Thymus (tissue), 11 donors: ENCODE measurements at regions not wholly inside any gene's neighbourhood (a gene's known extent, or its start where the extent isn't known, plus 50 kb on each side); places are given as distances from the start of the nearest gene placed in this dataset.
"Not testable (repeated sequence)": the region's sequence is repeated elsewhere in the genome, so short reads cannot be mapped to it uniquely, and the experiment has no call there.

Source experiments
- DNase-seq, 9 donors: peaks; one replicate each; pipeline ENCODE4 v3.0.0-alpha.2; 2013; ENCODE audit warnings: low spot score in 9 of 9, low read depth in 6 of 9, missing footprints in 1 of 9
- H3K27ac ChIP-seq, 2 donors: one replicate each; pipeline ENCODE4 v1.5.1; 2013; ENCODE audit warnings: control low read depth in 1 of 2, low read depth in 1 of 2, low read length in 1 of 2, mild to moderate bottlenecking in 1 of 2, moderate library complexity in 1 of 2
- H3K27me3 ChIP-seq, 2 donors: one replicate each; pipeline ENCODE4 v1.5.1; 2013; ENCODE audit warnings: low read length in 1 of 2; ENCODE audit not compliant: control insufficient read depth in 2 of 2, insufficient read depth in 1 of 2
- H3K36me3 ChIP-seq, 2 donors: one replicate each; pipeline ENCODE4 v1.5.1; 2013; ENCODE audit warnings: low read length in 1 of 2, mild to moderate bottlenecking in 1 of 2, moderate library complexity in 1 of 2; ENCODE audit not compliant: control insufficient read depth in 2 of 2, insufficient read depth in 2 of 2
- H3K4me1 ChIP-seq, 2 donors: one replicate each; pipeline ENCODE4 v1.5.1; 2013; ENCODE audit warnings: low read length in 2 of 2; ENCODE audit not compliant: control insufficient read depth in 2 of 2, insufficient read depth in 2 of 2
- H3K4me3 ChIP-seq, 2 donors: one replicate each; pipeline ENCODE4 v1.5.1; 2013; ENCODE audit warnings: low read length in 2 of 2, control low read depth in 1 of 2, mild to moderate bottlenecking in 1 of 2
- H3K9me3 ChIP-seq, 2 donors: one replicate each; pipeline ENCODE4 v1.5.1; 2013; ENCODE audit warnings: low read length in 1 of 2, mild to moderate bottlenecking in 1 of 2; ENCODE audit not compliant: control insufficient read depth in 2 of 2, insufficient read depth in 1 of 2
- WGBS: extraction: QIAGEN DNeasy Blood & Tissue Kit; methylation state at CpG from one replicate; pipeline ENCODE4 v1.1.7; 2013; 5-methylcytosine and 5-hydroxymethylcytosine counted together
- donor health status: healthy.

GRCh38 chr14:41214978-41215377, 391.7 kb upstream of the LRFN5 start:
- not testable (repeated sequence) for DNase-seq

GRCh38 chr14:41201696-41202095, 405.0 kb upstream of the LRFN5 start:
- WGBS: 62% methylated on average over 3 of the region's 3 CpGs
- H3K27ac ChIP-seq: no peak overlapping the region

More at GRCh38 chr14:41214978-41215377, 391.7 kb upstream of the LRFN5 start:
- not testable (repeated sequence) for H3K4me1 ChIP-seq, H3K4me3 ChIP-seq, H3K27ac ChIP-seq, H3K9me3 ChIP-seq, H3K27me3 ChIP-seq, H3K36me3 ChIP-seq
- WGBS: 98% methylated on average over 22 of the region's 22 CpGs

GRCh38 chr14:41187868-41188267, 418.8 kb upstream of the LRFN5 start:
- Histone ChIP-seq H3K36me3 (no peaks in the 10 kb centered on the region), H3K9me3 (peaks cover 0 to 7% of the 10 kb centered on the region in 2 donors), H3K27me3 (no peaks in the 10 kb centered on the region), H3K4me1 (no peaks in the 10 kb centered on the region), H3K27ac (no peak overlapping the region), H3K4me3 (no peak overlapping the region)
- WGBS: 90% methylated on average over 3 of the region's 3 CpGs
- DNase-seq: no peak

More at GRCh38 chr14:41201696-41202095, 405.0 kb upstream of the LRFN5 start:
- no peaks in the 10 kb centered on the region for H3K36me3 ChIP-seq
- no peaks in the 10 kb centered on the region for H3K4me1 ChIP-seq
- no peaks in the 10 kb centered on the region for H3K27me3 ChIP-seq
- no peak overlapping the region for H3K4me3 ChIP-seq
- DNase-seq: no peak
- H3K9me3 ChIP-seq: no peaks in the 10 kb centered on the region

GRCh38 chr14:41171045-41171444, 435.6 kb upstream of the LRFN5 start:
- H3K4me3 ChIP-seq: no peak overlapping the region
- no peaks in the 10 kb centered on the region for H3K4me1 ChIP-seq
- 78% methylated on average over 3 of the region's 3 CpGs for WGBS
- H3K27me3 ChIP-seq: no peaks in the 10 kb centered on the region
- H3K27ac ChIP-seq: no peak overlapping the region
- no peak for DNase-seq
- no peaks in the 10 kb centered on the region for H3K9me3 ChIP-seq
- no peaks in the 10 kb centered on the region for H3K36me3 ChIP-seq

GRCh38 chr14:41167040-41167439, 439.6 kb upstream of the LRFN5 start:
- DNase-seq: no peak
- Histone ChIP-seq H3K36me3 (no peaks in the 10 kb centered on the region), H3K9me3 (no peaks in the 10 kb centered on the region), H3K4me1 (no peaks in the 10 kb centered on the region), H3K27ac (no peak overlapping the region), H3K4me3 (no peak overlapping the region), H3K27me3 (no peaks in the 10 kb centered on the region)
- WGBS: 94% methylated on average over 4 of the region's 4 CpGs

- H3K27me3 ChIP-seq: no peaks in the 10 kb centered on the region
- no peak for DNase-seq
- WGBS: 96% methylated on average over 56 of the region's 56 CpGs
Observed at GRCh38 chr14:41154143-41154807, 452.4 kb upstream of the LRFN5 start.

GRCh38 chr14:41146391-41146790, 460.3 kb upstream of the LRFN5 start:
- H3K36me3 ChIP-seq: no peaks in the 10 kb centered on the region
- no peaks in the 10 kb centered on the region for H3K4me1 ChIP-seq
- DNase-seq: no peak
- H3K27me3 ChIP-seq: no peaks in the 10 kb centered on the region
- peaks cover 2 to 10% of the 10 kb centered on the region in 2 donors for H3K9me3 ChIP-seq
- H3K27ac ChIP-seq: no peak overlapping the region
- 96% methylated on average over 2 of the region's 2 CpGs for WGBS
- H3K4me3 ChIP-seq: no peak overlapping the region

More at GRCh38 chr14:41154143-41154807, 452.4 kb upstream of the LRFN5 start:
- peaks cover 0 to 4% of the 10 kb centered on the region in 2 donors for H3K9me3 ChIP-seq
- no peaks in the 10 kb centered on the region for H3K36me3 ChIP-seq
- H3K4me1 ChIP-seq: no peaks in the 10 kb centered on the region
- no peak overlapping the region for H3K27ac ChIP-seq
- H3K4me3 ChIP-seq: no peak overlapping the region

GRCh38 chr14:41144370-41144769, 462.3 kb upstream of the LRFN5 start:
- no peaks in the 10 kb centered on the region for H3K36me3 ChIP-seq
- H3K4me1 ChIP-seq: no peaks in the 10 kb centered on the region
- WGBS: 88% methylated on average over 10 of the region's 10 CpGs
- no peak overlapping the region for H3K4me3 ChIP-seq
- H3K27ac ChIP-seq: no peak overlapping the region
- no peaks in the 10 kb centered on the region for H3K27me3 ChIP-seq
- H3K9me3 ChIP-seq: peaks cover 2 to 10% of the 10 kb centered on the region in 2 donors
- no peak for DNase-seq

GRCh38 chr14:41137741-41138140, 468.9 kb upstream of the LRFN5 start:
- no peaks in the 10 kb centered on the region for H3K36me3 ChIP-seq
- no peak overlapping the region for H3K4me3 ChIP-seq
- no peak for DNase-seq
- WGBS: 94% methylated on average over 2 of the region's 2 CpGs
- H3K27me3 ChIP-seq: no peaks in the 10 kb centered on the region
- no peaks in the 10 kb centered on the region for H3K4me1 ChIP-seq
- H3K27ac ChIP-seq: no peak overlapping the region
- no peaks in the 10 kb centered on the region for H3K9me3 ChIP-seq
